ENCODE measurements at regions not wholly inside any gene's neighbourhood (a gene's known extent, or its start where the extent isn't known, plus 50 kb on each side); places are given as distances from the start of the nearest gene placed in this dataset.

GRCh38 chr6:22218410-22218809, 78.4 kb downstream of the PRL start:
- Histone ChIP-seq H4K20me1 (no peaks in the 10 kb centered on the region), H3K9ac (no peak overlapping the region), H3K27me3 (no peaks in the 10 kb centered on the region), H3K4me2 (no peak overlapping the region), H3K4me1 (peaks cover 12% of the 10 kb centered on the region), H3K36me3 (no peaks in the 10 kb centered on the region), H3K4me3 (no peak overlapping the region), H3K9me3 (no peaks in the 10 kb centered on the region), H3K27ac (no peak overlapping the region)
- no peak for TF ChIP-seq Cebpa-rat (IDR thresholded peaks at IDR 0.05)

GRCh38 chr6:22219925-22220324, 76.9 kb downstream of the PRL start:
- no peaks in the 10 kb centered on the region for H3K27me3 ChIP-seq
- H3K4me3 ChIP-seq = no peak overlapping the region
- no peak overlapping the region for H3K4me2 ChIP-seq
- no peak overlapping the region for H3K9ac ChIP-seq
- TF ChIP-seq Cebpa-rat (IDR thresholded peaks at IDR 0.05) = no peak
- no peaks in the 10 kb centered on the region for H3K4me1 ChIP-seq
- H4K20me1 ChIP-seq = no peaks in the 10 kb centered on the region
- no peak overlapping the region for H3K27ac ChIP-seq
- H3K9me3 ChIP-seq = no peaks in the 10 kb centered on the region
- H3K36me3 ChIP-seq = no peaks in the 10 kb centered on the region

GRCh38 chr6:22221211-22221610, 75.6 kb downstream of the PRL start:
- Histone ChIP-seq H4K20me1 (no peaks in the 10 kb centered on the region), H3K4me2 (no peak overlapping the region), H3K4me1 (no peaks in the 10 kb centered on the region), H3K9me3 (no peaks in the 10 kb centered on the region), H3K4me3 (no peak overlapping the region), H3K27me3 (no peaks in the 10 kb centered on the region), H3K27ac (no peak overlapping the region), H3K9ac (no peak overlapping the region), H3K36me3 (no peaks in the 10 kb centered on the region)
- no peak for TF ChIP-seq Cebpa-rat (IDR thresholded peaks at IDR 0.05)

GRCh38 chr6:22221630-22222029, 75.2 kb downstream of the PRL start:
- Histone ChIP-seq H3K4me3 (no peak overlapping the region), H3K9ac (no peak overlapping the region), H3K4me1 (no peaks in the 10 kb centered on the region), H3K36me3 (no peaks in the 10 kb centered on the region), H3K27me3 (no peaks in the 10 kb centered on the region), H3K27ac (no peak overlapping the region), H3K4me2 (no peak overlapping the region), H3K9me3 (no peaks in the 10 kb centered on the region), H4K20me1 (no peaks in the 10 kb centered on the region)
- TF ChIP-seq Cebpa-rat (IDR thresholded peaks at IDR 0.05) = no peak

- H3K9ac ChIP-seq = no peak overlapping the region
- no peak overlapping the region for H3K4me3 ChIP-seq
- H3K9me3 ChIP-seq = no peaks in the 10 kb centered on the region
- no peaks in the 10 kb centered on the region for H3K4me1 ChIP-seq
- H3K4me2 ChIP-seq = no peak overlapping the region
- no peak for TF ChIP-seq Cebpa-rat (IDR thresholded peaks at IDR 0.05)
- no peaks in the 10 kb centered on the region for H3K27me3 ChIP-seq
- no peak overlapping the region for H3K27ac ChIP-seq
- no peaks in the 10 kb centered on the region for H3K36me3 ChIP-seq
- H4K20me1 ChIP-seq = no peaks in the 10 kb centered on the region
Measured at GRCh38 chr6:22222469-22222868, 74.4 kb downstream of the PRL start.

GRCh38 chr6:22227824-22228610, 68.8 kb downstream of the PRL start:
- Histone ChIP-seq H3K4me3 (no peak overlapping the region), H3K27ac (no peak overlapping the region), H3K4me2 (no peak overlapping the region), H3K27me3 (no peaks in the 10 kb centered on the region), H3K36me3 (no peaks in the 10 kb centered on the region), H3K4me1 (no peaks in the 10 kb centered on the region), H3K9me3 (no peaks in the 10 kb centered on the region), H4K20me1 (no peaks in the 10 kb centered on the region), H3K9ac (no peak overlapping the region)
- no peak for TF ChIP-seq Cebpa-rat (IDR thresholded peaks at IDR 0.05)

GRCh38 chr6:22231050-22231449, 65.8 kb downstream of the PRL start:
- Histone ChIP-seq H3K4me2 (no peak overlapping the region), H3K27ac (no peak overlapping the region), H3K4me3 (no peak overlapping the region), H3K9me3 (no peaks in the 10 kb centered on the region), H4K20me1 (no peaks in the 10 kb centered on the region), H3K4me1 (no peaks in the 10 kb centered on the region), H3K36me3 (no peaks in the 10 kb centered on the region), H3K27me3 (no peaks in the 10 kb centered on the region), H3K9ac (no peak overlapping the region)
- TF ChIP-seq Cebpa-rat (IDR thresholded peaks at IDR 0.05) = no peak

- Histone ChIP-seq H3K27ac (no peak overlapping the region), H4K20me1 (no peaks in the 10 kb centered on the region), H3K9ac (no peak overlapping the region), H3K27me3 (no peaks in the 10 kb centered on the region), H3K4me1 (no peaks in the 10 kb centered on the region), H3K4me2 (no peak overlapping the region), H3K4me3 (no peak overlapping the region), H3K9me3 (no peaks in the 10 kb centered on the region), H3K36me3 (no peaks in the 10 kb centered on the region)
- no peak for TF ChIP-seq Cebpa-rat (IDR thresholded peaks at IDR 0.05)
Measured at GRCh38 chr6:22231616-22232015, 65.2 kb downstream of the PRL start.

GRCh38 chr6:22236626-22237414, 60.0 kb downstream of the PRL start:
- no peaks in the 10 kb centered on the region for H3K9me3 ChIP-seq
- no peak overlapping the region for H3K9ac ChIP-seq
- TF ChIP-seq Cebpa-rat (IDR thresholded peaks at IDR 0.05) = no peak
- no peaks in the 10 kb centered on the region for H3K36me3 ChIP-seq
- no peaks in the 10 kb centered on the region for H3K27me3 ChIP-seq
- no peaks in the 10 kb centered on the region for H4K20me1 ChIP-seq
- H3K4me3 ChIP-seq = no peak overlapping the region
- H3K27ac ChIP-seq = no peak overlapping the region
- H3K4me1 ChIP-seq = no peaks in the 10 kb centered on the region
- no peak overlapping the region for H3K4me2 ChIP-seq

Data from BLaER1 (cell line).